GM21360 (cell line): ENCODE measurements at regions not wholly inside any gene's neighbourhood (a gene's known extent, or its start where the extent isn't known, plus 50 kb on each side); places are given as distances from the start of the nearest gene placed in this dataset.

ENCODE experiments used
- ATAC-seq: cut with Tn5 transposase; IDR thresholded peaks from one replicate; pipeline ENCODE4 v1.9.1; 2021; ENCODE audit warnings: mild to moderate bottlenecking, moderate library complexity; ENCODE audit not compliant: unreplicated experiment

DNA sequence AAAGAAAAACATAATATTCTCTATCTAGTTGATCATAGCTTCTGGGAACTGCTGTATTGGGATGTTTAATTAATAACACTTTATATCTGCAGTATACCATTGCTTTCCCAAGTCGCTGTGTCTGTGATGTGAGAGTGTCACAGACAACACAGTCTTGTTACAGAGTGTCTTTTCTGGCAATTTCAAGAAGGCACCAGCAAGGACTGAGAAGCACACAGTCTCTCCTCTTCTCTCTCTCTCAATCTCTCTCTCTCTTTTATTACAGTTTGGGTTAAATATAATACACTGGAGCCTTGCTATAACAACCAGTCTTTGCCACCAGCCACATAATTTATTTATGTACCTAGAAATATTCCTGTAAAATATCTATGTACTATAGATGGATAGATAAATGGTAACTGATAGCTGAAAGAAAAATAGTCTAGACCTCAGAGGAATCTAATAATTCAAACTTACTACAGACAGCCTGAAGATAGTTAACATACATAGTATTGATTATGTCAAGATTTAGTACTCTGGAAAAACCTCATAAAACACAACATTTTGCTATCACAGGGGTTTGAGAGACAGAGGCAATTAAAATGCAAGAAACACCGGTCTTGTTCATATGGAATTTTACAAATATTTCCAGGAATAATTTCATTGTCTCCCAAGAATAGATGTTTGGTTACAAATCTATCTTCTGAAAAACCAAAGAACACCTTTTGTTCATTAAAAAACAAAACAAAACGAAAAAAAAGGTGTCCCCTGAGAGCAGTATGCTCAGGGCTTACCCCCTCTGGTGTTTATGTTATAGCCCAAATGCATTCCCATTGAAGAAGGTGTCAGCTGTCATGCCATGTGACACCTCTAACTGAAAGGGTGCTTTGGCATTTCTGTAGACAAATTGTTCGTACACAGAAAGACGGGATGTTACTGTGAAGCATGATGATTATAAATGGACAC is 507.8 kb downstream of the TBC1D4 start:
- no peak for ATAC-seq

DNA sequence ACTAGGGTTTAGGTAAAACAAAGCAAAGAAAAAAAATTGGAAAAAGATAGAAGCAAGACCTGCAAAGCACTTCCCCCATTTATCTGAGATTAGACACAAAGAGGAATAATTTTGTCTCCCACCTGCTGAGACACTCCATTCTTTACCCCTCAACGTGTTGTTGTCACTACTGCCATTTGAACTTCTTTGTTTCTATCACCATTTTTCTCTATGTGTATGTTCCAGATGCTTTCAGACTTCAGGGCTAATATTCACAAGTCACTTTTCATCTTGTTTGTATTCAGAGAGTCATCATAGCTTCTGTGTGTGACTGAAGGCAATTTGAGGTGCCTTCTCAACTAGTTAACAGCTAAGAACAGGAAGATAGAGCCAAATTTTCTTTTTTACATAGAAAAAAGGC is 512.5 kb downstream of the TBC1D4 start:
- ATAC-seq, result no peak

DNA sequence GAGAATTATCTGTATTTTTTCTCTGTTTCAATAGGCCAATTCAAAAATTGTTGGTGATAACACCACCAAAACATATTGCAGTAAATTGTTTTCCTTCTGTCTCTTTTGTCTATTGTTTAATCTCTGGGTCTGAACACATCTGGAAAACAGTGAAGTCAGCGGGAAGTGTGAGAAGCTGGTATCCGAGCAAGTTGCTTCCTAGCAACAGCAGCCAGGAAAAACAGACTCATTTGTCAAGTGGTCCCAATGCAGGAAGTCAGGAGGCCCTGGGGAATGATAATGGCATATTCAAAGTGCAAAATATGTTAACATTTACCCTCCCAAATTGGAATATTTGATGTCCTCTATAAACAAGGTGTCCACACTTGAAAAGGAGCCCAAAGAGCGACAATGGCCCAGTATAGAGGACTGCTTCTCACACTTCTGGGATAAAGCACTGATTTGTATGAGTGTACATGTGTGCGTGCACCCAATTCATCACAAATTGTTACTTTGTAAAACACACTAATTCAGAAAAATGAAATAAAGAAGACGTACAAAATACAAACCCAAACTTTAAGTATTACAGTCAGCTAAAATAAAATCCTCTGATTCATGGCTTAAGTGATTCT is 515.0 kb downstream of the TBC1D4 start:
- no peak for ATAC-seq

GRCh38 chr13:74966275-74966674 is 515.7 kb downstream of the TBC1D4 start:
- no peak for ATAC-seq

DNA sequence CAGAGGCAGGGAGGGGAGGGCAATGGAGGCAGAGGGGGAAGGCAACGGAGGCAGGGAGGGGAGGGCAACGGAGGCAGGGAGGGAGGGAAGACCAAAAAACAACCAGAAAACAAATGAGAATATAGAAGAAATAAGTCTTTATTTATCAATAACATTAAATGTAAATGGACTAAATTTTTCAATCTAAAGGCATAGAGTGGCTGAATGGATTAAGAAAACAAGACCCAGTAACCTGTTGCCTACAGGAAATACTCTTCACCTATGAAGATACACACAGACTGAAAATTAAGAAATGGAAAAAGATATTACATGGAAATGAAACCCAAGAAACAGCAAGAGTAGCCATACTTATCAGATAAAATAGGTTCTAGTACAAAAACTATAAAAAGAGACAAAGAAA is 536.3 kb downstream of the TBC1D4 start:
- ATAC-seq, result no peak

GRCh38 chr13:74931698-74932433 is 550.1 kb downstream of the TBC1D4 start:
- ATAC-seq, result no peak

DNA sequence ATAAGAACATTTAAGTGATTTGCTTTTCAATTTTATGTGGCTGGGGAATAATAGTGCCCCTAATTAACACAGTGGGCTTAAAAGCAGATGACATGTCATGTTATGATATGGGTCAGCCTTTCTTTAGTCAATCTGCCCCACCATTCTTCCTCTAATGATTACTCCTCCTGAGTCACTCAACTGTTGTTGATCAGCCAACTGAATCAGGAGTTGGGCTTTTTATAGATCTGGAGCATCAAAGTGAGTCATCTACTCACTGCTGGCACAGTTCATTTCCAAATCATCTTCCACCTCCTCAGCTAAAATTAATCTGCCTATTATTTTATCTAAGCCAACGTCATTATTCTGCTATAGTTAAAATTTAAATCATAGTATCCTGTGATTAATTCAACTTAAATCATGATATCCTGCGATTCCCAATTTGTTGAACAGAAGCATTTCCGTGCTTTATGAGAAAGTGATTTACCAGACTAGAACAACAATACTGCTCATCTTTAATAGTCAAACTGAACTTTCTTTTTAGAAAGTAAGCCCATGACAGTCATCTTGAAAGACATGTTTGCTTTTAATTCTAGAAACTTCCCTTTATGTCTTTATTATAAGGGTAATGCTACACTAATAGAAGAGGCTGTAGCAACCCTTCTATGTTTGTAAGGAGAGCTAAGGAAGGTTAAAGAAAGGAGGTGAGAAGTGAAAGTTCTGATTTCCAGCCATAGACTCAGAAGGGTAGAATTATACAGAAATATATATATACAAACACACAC is 551.4 kb downstream of the TBC1D4 start:
- peak; percentile 55 for ATAC-seq

- ATAC-seq, result no peak
Measured at GRCh38 chr13:74929436-74929835, 552.5 kb downstream of the TBC1D4 start.

DNA sequence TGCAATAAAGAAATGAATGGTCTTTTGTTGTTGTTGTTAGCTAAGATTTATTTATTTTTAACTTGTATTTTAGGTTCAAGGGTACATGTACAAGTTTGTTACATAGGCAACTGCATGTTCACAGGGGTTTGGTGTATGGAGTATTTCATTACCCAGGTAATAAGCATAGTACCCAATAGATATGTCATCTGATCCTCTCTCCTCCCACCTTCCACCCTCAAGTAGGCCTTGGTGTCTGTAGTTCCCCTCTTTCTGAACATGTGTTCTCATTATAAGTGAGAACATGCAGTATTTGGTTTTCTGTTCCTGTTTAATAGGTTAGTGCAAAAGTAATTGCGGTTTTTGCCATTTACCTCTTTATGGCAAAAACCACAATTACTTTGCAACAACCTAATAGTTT is 554.1 kb downstream of the TBC1D4 start:
- ATAC-seq, result no peak

DNA sequence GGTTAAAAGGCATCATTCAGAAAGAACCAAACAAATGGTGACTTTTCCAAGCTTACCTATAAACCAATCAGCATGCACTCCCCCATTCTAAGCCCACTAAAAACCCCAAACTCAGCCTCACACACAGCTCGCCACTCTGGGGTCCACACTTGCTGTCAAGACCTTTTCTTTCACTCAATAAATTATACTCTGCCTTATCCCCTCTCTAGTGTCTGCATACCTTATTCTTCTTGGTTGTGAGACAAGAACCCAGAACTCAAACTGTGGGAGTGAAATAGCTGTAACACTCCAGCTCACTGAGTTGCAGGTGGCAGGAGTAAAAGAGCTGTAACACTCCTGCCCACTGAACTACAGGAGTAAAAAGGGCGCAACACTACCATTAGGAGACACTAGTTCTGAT is 559.0 kb downstream of the TBC1D4 start:
- no peak for ATAC-seq

GRCh38 chr13:74921326-74921725 is 560.6 kb downstream of the TBC1D4 start:
- no peak for ATAC-seq

GRCh38 chr13:74920920-74921319 is 561.0 kb downstream of the TBC1D4 start:
- ATAC-seq, result no peak

DNA sequence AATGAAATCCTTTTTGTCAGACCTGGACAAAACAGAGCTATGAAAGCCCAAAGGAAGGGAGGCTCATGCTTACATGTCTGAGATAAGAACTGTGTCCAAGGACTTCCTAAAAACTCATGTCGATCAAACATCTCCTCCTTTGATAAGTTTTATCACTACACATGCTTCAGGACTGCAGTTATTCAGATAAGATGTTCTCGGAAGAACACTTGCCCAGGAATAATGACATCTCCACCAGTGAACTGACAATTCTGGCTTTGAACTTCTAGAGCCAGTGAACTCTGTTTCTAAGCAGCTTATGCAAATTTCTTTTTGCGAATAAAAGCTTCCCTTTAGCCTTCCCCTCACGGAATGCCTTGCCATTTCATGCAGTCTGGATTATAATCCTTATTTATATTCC is 561.6 kb downstream of the TBC1D4 start:
- ATAC-seq, result no peak

DNA sequence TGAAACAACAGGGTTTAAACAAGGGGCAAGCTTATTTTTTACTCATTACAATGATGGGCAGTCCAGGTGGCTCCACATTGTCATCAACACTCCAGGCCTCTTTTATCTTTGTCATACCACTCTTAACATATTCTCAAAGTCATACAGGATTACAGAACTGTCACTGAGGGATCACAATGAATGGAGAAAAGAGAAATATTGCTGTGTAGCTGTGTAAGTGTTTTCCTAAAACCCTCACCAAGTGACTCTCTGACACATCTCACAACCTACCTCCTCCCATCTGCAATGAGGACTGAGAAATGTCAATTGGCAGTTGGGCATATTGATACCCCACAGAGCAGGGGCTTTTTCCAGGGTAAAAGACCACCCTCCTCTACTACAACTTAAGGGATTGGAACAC is 562.1 kb downstream of the TBC1D4 start:
- no peak for ATAC-seq

DNA sequence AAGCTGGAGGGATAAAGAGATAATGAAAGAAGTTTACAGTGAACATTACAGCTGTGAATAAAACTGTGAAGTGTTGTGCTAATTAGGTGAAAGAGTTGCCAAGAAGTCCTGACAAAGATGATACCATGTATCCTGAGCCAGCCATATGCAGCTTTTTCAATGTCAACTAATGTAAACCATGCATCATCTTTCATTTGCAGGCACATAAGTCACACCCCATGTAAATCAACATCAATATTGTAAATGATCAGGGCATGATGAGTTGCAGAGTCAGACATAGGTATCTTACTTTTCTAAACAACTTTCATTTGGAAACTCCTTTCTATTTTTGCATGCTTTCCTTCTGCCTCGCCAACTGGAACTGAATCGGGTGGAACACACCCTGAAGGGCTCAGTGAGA is 569.1 kb downstream of the TBC1D4 start:
- no peak for ATAC-seq

DNA sequence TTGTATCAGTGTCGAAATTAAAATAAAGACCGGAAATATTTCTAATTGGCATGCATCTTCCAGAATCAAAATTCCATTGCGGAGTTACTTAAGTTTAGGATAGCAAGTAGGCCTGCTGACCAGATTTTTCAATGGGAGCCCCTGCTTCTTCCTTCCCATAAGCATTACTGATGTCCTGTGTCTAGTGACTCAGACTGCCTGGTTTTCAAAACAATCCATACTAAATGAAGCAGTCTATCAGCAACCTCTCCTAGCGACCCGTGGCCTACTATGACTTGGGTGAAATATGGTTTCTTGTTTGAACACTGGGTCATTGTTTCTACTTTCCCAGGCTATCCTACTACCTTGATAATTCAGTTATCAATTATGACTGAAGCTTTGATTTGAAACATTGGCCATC is 571.6 kb downstream of the TBC1D4 start:
- ATAC-seq, result no peak

DNA sequence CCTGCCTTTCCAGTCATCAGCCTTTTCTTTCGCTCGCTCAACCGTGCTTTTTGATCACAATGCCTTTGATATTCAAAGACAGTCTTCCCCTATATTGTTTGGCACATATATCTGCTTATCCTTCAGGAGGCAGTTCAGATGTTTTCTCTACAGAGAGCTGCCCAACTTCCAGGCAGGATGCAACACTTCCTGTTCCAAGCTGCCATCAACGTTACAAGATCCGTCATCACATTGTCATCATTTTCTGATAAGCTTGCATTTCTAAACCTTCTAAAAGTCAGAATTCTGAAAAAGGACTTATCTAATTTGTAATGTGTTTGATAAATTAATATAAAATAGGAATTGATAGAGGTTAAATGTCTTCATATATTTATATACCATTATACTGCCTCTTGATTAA is 574.2 kb downstream of the TBC1D4 start:
- no peak for ATAC-seq

DNA sequence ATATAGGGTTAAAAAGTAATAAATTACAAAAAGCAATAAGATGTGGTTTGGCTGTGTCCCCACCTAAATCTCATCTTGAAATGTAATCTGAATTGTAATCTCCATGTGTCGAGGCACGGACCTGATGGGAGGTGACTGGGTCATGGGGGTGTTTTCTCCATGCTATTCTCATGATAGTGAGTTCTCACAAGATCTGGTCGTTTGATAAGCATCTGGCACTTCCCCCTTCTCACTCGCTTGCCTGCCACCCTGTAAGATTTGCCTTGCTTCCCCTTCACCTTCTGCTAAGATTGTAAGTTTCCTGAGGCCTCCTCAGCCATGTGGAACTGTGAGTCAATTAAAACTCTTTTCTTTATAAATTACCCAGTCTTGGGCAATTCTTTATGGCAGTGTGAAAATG is 577.4 kb downstream of the TBC1D4 start:
- no peak for ATAC-seq

GRCh38 chr13:74895042-74895796 is 586.8 kb downstream of the TBC1D4 start:
- no peak for ATAC-seq

DNA sequence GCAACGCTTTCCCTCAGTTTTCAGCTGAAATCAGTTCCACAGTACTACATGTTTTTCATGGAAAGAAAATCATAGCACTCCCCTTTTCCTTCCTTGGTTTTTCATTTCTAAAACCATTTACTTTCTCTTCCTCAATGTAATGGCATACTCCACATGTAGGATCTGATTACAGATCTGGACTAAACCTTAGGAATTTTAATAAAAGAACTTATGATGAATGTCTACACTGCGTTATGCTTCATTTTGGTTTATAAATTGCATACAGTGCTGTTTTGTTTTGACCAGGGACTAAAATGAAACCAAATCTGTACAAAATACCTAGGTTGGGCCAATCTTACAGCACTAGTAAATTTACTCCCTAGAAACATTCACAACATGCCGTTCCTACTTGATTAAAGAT is 589.9 kb downstream of the TBC1D4 start:
- no peak for ATAC-seq
